ENCODE measurements at regions not wholly inside any gene's neighbourhood (a gene's known extent, or its start where the extent isn't known, plus 50 kb on each side); places are given as distances from the start of the nearest gene placed in this dataset.

GRCh38 chr13:106172176-106172905 is 363.1 kb downstream of the EFNB2 start:
- no peaks in the 10 kb centered on the region for H3K9me3 Mint-ChIP-seq (ENCODE audit: unreplicated experiment)
- no peaks in the 10 kb centered on the region for H3K36me3 Mint-ChIP-seq (ENCODE audit: unreplicated experiment)
- no peak for TF ChIP-seq CTCF (IDR thresholded peaks at IDR 0.05; ENCODE audit: partially characterized antibody, unreplicated experiment)
- H3K4me3 Mint-ChIP-seq (ENCODE audit: unreplicated experiment) = no peak overlapping the region
- peaks cover 2% of the 10 kb centered on the region for H3K27me3 Mint-ChIP-seq (ENCODE audit: unreplicated experiment)
- H3K27ac Mint-ChIP-seq (ENCODE audit: unreplicated experiment) = no peak overlapping the region
- peaks cover 2% of the 10 kb centered on the region for H3K4me1 Mint-ChIP-seq (ENCODE audit: low read depth, unreplicated experiment)
- DNase-seq = no peak

GRCh38 chr13:106163426-106163825 is 372.0 kb downstream of the EFNB2 start:
- H3K9me3 Mint-ChIP-seq (ENCODE audit: unreplicated experiment) = no peaks in the 10 kb centered on the region
- peaks cover 8% of the 10 kb centered on the region for H3K4me1 Mint-ChIP-seq (ENCODE audit: low read depth, unreplicated experiment)
- H3K27me3 Mint-ChIP-seq (ENCODE audit: unreplicated experiment) = peaks cover 4% of the 10 kb centered on the region
- no peak overlapping the region for H3K27ac Mint-ChIP-seq (ENCODE audit: unreplicated experiment)
- no peak for TF ChIP-seq CTCF (IDR thresholded peaks at IDR 0.05; ENCODE audit: partially characterized antibody, unreplicated experiment)
- no peak overlapping the region for H3K4me3 Mint-ChIP-seq (ENCODE audit: unreplicated experiment)
- no peak for DNase-seq
- no peaks in the 10 kb centered on the region for H3K36me3 Mint-ChIP-seq (ENCODE audit: unreplicated experiment)

GRCh38 chr13:106161146-106161545 is 374.3 kb downstream of the EFNB2 start:
- H3K36me3 Mint-ChIP-seq (ENCODE audit: unreplicated experiment) = no peaks in the 10 kb centered on the region
- H3K4me3 Mint-ChIP-seq (ENCODE audit: unreplicated experiment) = no peak overlapping the region
- TF ChIP-seq CTCF (IDR thresholded peaks at IDR 0.05; ENCODE audit: partially characterized antibody, unreplicated experiment) = no peak
- H3K4me1 Mint-ChIP-seq (ENCODE audit: low read depth, unreplicated experiment) = peaks cover 6% of the 10 kb centered on the region
- no peaks in the 10 kb centered on the region for H3K27me3 Mint-ChIP-seq (ENCODE audit: unreplicated experiment)
- no peaks in the 10 kb centered on the region for H3K9me3 Mint-ChIP-seq (ENCODE audit: unreplicated experiment)
- no peak overlapping the region for H3K27ac Mint-ChIP-seq (ENCODE audit: unreplicated experiment)
- DNase-seq = no peak

DNA sequence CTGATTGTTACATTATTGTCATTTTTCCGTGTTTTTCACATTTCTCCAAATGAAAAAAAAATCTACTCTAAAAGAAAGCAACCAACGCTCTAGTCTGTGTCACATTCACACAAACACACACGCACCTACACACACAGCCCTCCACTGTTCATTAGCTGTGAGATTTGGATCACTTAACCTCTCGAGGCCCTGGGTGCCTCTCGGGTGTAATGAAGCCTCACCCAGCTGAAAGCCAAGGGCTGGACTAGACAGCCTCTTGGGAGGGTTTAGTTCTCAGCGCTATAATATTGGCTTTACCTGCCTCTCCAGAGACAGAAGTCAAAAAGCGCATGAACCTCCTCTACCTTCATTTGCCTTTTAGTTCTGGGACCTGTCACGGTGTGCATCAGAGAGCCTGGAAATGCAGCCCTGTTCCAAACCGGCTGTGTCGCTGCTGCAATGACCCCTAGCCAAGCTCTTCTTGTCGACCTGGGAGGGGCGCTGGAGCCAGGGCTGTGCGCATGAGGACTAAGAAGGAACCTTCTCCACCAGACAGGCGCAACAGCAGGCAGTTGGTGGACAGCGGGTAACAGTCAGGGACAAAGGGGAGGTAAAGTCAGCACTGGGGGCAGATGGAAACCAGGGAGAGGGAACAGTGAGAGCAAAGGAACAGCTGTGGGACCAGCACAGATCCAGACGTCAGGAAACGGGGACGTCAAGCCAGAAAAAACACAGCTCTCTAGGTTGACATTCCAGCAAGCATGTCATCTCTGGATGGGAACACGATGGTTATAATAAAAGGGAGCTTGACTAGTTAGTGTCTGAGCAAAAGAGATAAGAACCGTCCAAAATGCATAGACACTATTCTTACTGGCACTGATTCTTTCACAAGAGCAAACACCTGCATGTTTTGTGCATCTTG is 375.9 kb downstream of the EFNB2 start:
- TF ChIP-seq CTCF (IDR thresholded peaks at IDR 0.05; ENCODE audit: partially characterized antibody, unreplicated experiment) = no peak
- H3K9me3 Mint-ChIP-seq (ENCODE audit: unreplicated experiment) = no peaks in the 10 kb centered on the region
- H3K27ac Mint-ChIP-seq (ENCODE audit: unreplicated experiment) = no peak overlapping the region
- no peaks in the 10 kb centered on the region for H3K36me3 Mint-ChIP-seq (ENCODE audit: unreplicated experiment)
- peaks cover 6% of the 10 kb centered on the region for H3K4me1 Mint-ChIP-seq (ENCODE audit: low read depth, unreplicated experiment)
- DNase-seq = no peak
- H3K4me3 Mint-ChIP-seq (ENCODE audit: unreplicated experiment) = no peak overlapping the region
- no peaks in the 10 kb centered on the region for H3K27me3 Mint-ChIP-seq (ENCODE audit: unreplicated experiment)

DNA sequence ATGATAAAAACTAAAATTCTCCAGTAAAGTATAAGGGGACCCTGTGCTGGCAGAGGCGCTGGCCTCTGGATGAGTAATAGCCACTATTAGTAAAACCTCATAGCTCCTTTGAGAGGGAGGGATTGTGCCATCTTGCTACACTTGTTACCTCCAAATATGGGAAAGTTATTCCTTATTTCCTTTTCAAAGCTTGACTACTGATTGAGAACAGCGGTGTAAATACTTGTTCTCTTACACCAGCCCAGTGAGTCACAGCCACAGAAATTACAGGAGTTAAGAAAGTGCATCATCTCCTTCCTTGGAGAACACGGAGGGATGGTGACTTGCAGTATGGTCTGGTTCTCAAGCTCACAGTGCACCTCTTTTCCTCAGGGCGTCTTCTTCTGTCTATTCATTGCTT is 379.0 kb downstream of the EFNB2 start:
- no peak for DNase-seq
- Mint-ChIP-seq H3K9me3 (ENCODE audit: unreplicated experiment) (no peaks in the 10 kb centered on the region), H3K27ac (ENCODE audit: unreplicated experiment) (no peak overlapping the region), H3K27me3 (ENCODE audit: unreplicated experiment) (no peaks in the 10 kb centered on the region), H3K36me3 (ENCODE audit: unreplicated experiment) (no peaks in the 10 kb centered on the region), H3K4me1 (ENCODE audit: low read depth, unreplicated experiment) (peaks cover 6% of the 10 kb centered on the region), H3K4me3 (ENCODE audit: unreplicated experiment) (no peak overlapping the region)
- no peak for TF ChIP-seq CTCF (IDR thresholded peaks at IDR 0.05; ENCODE audit: partially characterized antibody, unreplicated experiment)
